ENCODE measurements at regions not wholly inside any gene's neighbourhood (a gene's known extent, or its start where the extent isn't known, plus 50 kb on each side); places are given as distances from the start of the nearest gene placed in this dataset.

GRCh38 chr17:56659622-56660021, 66.1 kb downstream of the NOG start:
- TF ChIP-seq GATA2 (IDR thresholded peaks at IDR 0.05; ENCODE audit: low read depth, low read length) (no peak), GATA3 (IDR thresholded peaks at IDR 0.05; ENCODE audit: low read depth, low read length) (no peak)

Data from SH-SY5Y (cell line).